HG03066 (cell line): ENCODE measurements at regions not wholly inside any gene's neighbourhood (a gene's known extent, or its start where the extent isn't known, plus 50 kb on each side); places are given as distances from the start of the nearest gene placed in this dataset.

Source experiments
- ATAC-seq: cut with Tn5 transposase; IDR thresholded peaks from one replicate; pipeline ENCODE4 v1.9.1; 2021; ENCODE audit warnings: low read depth; ENCODE audit not compliant: unreplicated experiment

- ATAC-seq = no peak
Observed at GRCh38 chr10:2143213-2143835, 406.0 kb upstream of the ADARB2 start.

DNA sequence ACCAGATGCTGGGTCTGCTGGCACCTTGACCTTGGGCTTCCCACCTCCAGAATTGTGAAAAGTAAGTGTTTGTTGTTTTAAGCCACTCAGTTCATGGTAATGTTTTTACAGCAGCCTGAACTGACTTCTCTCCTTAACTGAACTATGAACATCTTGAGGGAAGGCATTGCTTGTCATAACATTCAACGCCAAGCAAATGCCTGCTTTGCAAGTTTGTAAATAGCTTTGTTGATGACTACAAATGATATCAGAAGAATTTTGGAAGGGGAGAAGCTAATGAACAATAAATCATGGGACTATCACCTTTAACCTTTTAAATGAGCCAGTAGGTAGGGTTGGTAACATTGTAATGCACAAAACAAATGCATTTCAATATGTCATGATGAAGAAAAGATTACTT, 402.4 kb upstream of the ADARB2 start:
- ATAC-seq = no peak

DNA sequence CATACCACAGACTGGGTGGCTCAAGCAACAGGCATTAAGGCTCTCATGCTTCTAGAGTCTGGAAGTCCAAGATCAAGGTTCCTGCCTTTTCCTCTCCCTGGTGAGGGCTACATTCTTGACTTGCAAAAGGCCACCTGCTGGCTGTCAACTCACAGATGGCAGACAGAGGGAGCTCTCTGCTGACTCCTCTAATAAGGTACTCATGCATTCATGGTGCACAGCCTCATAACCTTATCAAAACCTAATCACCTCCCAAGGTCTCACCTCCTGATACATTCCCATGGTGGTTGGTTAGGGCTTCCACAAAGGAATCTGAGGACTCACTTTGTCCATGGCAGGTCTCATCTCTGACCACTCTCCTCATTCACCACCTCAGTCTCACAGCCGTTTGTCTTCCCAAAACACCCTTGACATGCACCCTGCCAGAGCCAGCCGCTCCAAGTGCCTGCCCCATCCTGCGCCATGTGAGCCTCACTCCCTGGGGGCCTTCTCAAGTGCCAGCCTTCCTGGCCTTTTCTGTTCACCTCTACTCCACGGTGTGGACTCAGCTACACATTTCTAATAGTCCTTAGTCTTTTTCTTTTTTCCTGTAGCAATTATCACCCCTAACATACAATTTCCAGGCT, 400.3 kb upstream of the ADARB2 start:
- no peak for ATAC-seq

DNA sequence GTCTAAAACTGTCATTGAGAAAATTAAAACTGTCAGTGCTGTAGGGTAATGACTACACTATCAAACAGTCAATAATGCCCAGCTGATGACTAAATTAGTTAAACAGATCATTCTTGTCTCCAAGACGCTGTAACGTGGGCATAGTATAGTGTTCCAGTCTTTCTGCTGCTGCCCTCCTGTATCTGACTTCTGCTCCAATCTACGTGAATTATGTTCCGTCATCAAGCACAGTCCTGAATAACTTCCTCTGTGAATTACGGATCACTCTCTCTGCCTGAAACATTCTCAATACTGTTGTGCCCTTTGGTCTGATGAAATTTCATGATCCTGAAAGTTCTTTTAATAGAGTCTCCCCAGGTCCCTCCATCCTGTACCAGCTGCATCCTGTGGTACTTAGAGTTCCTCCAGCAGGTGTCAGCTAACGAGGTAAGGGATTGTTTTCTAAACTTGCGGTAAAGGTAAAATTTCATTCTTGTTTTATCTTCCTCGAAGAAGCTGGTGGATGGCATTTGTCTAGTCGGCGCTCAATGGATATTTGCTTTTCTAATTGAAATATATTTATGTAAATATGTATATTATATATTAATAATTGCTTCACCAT, 393.5 kb upstream of the ADARB2 start:
- no peak for ATAC-seq

DNA sequence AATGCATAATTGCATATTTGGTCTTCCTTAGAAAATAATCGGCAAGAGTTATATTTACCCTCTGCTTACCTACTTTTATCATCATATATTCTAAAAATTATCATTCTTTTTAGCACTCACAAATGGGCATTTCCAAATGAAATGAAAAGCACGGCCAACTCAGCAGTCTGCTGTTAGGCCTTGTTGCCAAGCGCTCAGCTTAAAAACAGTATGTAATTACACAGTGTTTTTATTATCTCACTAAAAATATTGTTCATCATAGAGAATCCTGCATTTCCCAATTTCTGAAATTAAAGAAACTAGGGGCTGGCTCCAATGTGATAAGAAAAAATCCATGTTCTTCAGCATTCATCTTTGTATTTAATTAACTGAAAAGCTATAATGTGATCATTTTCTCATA, 391.7 kb upstream of the ADARB2 start:
- ATAC-seq = no peak

- ATAC-seq = no peak
Observed at GRCh38 chr10:2124135-2124534, 386.8 kb upstream of the ADARB2 start.

DNA sequence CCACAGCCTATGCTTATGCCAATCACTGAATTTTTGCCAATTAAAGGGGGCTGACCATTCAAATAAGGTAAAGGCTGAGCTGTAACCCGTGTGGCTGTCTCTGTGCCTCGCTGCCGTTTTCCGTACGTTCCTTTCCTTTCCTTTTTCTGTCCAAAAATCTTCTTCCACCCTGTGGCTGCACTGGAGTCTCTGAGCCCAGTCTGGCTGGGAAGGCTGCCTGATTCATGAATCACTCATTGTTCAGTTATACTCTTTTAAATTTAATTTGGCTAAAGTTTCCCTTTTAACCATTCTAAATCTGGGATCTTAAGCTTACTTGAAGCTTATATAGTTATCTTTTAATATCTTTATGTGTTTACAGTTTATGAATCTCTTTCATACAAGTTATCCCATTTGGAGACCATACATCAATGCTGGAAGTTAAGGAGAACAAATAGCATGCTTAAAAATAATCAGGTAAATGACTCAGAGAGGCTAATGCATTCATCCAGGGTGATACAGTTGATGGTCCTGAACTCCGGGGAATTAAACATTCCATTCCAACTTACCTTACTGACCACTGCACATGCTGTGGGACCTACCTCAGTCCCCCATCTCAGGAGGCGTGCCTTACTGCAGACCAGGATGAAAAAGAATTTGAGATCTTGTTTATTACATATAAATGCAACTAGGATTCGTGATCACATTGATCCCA, 385.3 kb upstream of the ADARB2 start:
- ATAC-seq = no peak

- ATAC-seq = no peak
Observed at GRCh38 chr10:2121929-2122328, 384.6 kb upstream of the ADARB2 start.

- ATAC-seq = no peak
Observed at GRCh38 chr10:2121315-2121714, 384.0 kb upstream of the ADARB2 start.

- no peak for ATAC-seq
Observed at GRCh38 chr10:2120746-2121145, 383.4 kb upstream of the ADARB2 start.

DNA sequence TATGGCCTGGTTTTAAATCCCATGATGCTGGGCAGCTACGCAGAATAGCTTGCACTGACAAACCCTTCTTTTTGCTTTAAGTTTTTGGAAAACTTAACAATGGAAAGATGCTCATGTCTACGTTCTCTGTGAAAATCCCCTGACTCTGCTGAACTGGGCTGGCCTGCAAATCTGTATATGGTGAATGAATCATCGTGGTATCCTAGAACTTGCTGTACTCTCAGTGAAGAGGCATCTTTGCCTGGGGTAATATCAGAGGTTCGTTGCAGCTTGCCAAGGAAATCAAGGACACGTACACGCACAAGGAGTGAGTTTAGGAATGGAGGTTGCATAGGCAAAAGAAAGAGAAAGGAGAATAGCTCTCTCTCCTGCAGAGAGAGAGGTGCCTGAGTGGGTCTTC, 382.0 kb upstream of the ADARB2 start:
- ATAC-seq = no peak

DNA sequence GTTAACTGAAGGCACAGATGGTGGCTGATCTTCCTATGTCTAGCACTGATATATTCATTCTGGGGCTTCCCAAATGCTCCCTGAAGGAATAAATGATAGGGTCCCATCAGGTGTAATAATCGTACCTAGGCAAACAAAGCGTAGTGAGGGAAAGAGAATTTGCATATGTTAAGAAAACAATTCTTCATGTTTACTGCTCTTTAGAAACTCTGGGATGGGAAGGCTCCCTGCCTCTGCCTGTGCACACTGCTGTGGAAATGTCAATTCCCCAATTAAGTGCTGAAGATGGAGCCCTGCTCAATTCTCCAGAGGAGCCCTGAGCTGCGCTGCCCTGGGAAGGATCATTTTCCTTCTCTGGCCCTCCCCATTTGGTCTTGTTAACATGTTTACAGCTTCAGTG, 380.9 kb upstream of the ADARB2 start:
- ATAC-seq = no peak

DNA sequence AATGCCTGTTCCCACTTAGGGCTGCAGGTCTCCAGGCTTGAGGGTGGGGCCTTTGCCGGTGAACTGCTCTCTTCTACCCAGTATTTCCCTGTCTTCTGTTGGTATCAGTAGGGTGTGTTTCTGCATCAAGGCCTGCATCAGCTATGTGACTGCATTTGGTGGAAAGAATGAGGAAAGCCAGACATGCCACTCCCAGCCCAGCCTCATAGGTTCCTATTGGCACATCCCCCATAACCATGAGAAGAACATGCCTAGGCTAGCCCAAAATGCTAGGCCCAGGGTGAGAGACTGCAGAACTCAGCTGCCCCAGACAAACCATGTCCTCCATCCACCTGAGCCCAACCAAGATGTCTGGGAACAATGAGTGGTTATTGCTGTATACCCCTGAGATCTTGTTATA, 380.3 kb upstream of the ADARB2 start:
- ATAC-seq = no peak

GRCh38 chr10:2111965-2112364, 374.6 kb upstream of the ADARB2 start:
- no peak for ATAC-seq

DNA sequence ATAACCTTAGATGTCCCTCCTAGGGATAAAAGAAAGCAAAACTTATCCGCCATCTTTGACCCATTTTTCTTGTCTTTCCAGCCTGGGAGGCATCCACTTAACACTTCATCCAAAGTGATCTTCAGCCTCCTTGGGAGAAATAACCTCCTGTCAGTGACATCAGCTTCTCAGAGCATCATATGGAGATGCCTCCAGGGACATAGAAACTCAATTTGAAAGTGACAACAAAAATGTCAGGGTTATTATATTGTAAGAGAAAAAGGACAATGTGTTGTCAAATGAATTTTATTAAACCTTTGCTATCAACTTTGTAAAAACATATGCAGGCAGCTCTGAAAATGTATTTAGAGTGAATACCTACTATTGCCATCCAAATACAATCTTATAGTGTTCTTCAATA, 371.2 kb upstream of the ADARB2 start:
- ATAC-seq = no peak

DNA sequence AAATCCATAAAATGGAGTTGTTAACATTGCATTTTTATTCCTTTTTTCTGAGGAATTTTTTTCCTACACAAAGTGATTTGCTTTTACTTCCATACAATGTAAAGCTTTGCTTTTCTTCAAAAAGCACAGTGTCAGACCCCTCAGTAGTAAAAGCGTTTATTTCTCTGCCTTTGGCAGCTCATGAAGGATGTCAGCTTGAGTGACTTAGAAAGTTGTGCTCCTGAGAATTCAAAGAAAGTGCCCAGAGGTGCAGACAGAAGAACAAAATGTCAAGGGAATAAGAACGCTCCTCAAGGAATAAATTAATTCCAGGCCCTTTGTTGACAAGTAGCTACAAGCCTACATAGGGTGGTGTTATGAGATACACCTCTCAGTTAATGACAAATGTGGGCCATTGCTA, 369.3 kb upstream of the ADARB2 start:
- ATAC-seq = no peak

DNA sequence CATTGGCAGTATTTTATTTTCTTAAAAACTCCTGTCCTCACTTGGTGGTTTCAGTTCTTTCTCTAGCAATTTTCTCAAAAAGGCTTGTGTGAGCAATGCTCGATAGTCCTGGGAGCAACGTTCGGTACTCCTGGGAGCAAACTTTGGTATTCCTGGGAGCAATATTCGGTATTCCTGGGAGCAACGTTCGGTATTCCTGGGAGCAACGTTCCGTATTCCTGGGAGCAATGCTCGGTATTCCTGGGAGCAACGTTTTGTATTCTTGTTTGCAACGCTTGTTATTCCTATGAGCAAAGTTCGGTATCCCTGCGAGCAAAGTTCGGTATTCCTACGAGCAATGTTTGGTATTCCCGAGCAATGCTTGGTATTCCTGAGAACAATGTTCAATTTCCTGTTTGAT, 362.0 kb upstream of the ADARB2 start:
- no peak for ATAC-seq

- no peak for ATAC-seq
Observed at GRCh38 chr10:2097937-2098336, 360.6 kb upstream of the ADARB2 start.

GRCh38 chr10:2094171-2094570, 356.8 kb upstream of the ADARB2 start:
- ATAC-seq = no peak

DNA sequence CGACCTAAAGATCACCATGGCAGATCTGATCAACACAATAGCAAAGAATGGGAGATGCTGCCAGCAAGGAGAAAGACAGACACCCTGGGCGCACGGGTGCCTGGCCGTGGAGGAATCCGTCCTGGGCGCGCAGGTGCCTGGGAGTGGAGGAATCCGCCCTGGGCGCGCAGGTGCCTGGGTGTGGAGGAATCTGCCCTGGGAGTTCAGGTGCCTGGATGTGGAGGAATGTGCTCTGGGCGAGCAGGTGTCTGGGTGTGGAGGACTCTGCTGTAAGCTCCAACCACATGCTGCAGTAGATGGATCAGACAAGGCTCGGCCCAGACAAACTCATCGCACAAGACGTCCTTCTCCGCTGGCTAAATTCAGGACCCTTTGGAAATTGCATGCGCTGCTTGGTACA, 346.3 kb upstream of the ADARB2 start:
- no peak for ATAC-seq

GRCh38 chr10:2081501-2081900, 344.2 kb upstream of the ADARB2 start:
- ATAC-seq = no peak

GRCh38 chr10:2079603-2080078, 342.3 kb upstream of the ADARB2 start:
- peak; percentile 54 for ATAC-seq
